Right atrium auricular region (tissue), 2 donors: ENCODE measurements at regions not wholly inside any gene's neighbourhood (a gene's known extent, or its start where the extent isn't known, plus 50 kb on each side); places are given as distances from the start of the nearest gene placed in this dataset.

ENCODE experiments used
- DNase-seq: peaks from one replicate; pipeline ENCODE4 v3.0.0-alpha.2; 2019; ENCODE audit warnings: low spot score
- H3K27ac ChIP-seq, 2 donors: fragments of 200-600 bp; sonication (generic); 1 replicate in 1 of 2; 2 replicates in 1 of 2; pipeline ENCODE4 v1.5.1; 2016 to 2019
- H3K27me3 ChIP-seq, 2 donors: fragments of 200-600 bp; sonication (generic); one replicate each; pipeline versions ENCODE4 v1.5.1 to v1.6.0; 2017 to 2019
- H3K36me3 ChIP-seq: fragments of 200-600 bp; sonication (generic); one replicate; pipeline ENCODE4 v1.5.1; 2016
- H3K4me1 ChIP-seq, 2 donors: fragments of 200-600 bp; sonication (generic); one replicate each; pipeline versions ENCODE4 v1.5.1 to v1.6.0; 2017 to 2019
- H3K4me3 ChIP-seq, 2 donors: fragments of 200-600 bp; sonication (generic); 1 replicate in 1 of 2; 2 replicates in 1 of 2; pipeline ENCODE4 v1.5.1; 2017 to 2019; ENCODE audit warnings: mild to moderate bottlenecking in 1 of 2, moderate library complexity in 1 of 2
- H3K9me3 ChIP-seq, 2 donors: fragments of 200-600 bp; sonication (generic); one replicate each; pipeline ENCODE4 v1.5.1; 2019
- TF ChIP-seq, protein P1 (sequence below), 2 donors: fragments of 200-600 bp; sonication (generic); IDR thresholded peaks; one replicate each; pipeline ENCODE4 v1.5.1; 2019; ENCODE audit warnings: antibody characterized with exemption in 2 of 2

DNA sequence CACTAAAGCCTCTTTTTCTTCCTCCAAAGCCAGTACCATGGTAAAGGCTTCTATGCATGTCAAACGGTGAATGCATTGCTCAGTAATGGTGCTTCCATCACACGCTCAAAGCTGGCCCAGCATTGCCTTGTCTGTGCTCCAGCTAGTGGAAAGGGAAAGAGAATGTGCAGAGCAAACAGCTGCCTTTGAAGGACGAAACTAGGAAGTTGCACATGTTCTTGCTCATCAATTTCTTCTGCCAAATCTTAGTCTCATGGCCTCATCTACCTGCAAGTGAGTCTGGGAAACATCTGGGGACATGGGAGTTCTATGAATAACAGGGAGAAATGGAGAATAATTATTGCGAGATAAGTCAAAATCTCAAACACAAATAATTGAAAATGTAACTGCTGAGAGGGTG, 216.5 kb upstream of the SSTR4 start:
- Histone ChIP-seq H3K27ac (no peak overlapping the region), H3K4me1 (no peaks in the 10 kb centered on the region), H3K27me3 (no peaks in the 10 kb centered on the region), H3K36me3 (no peaks in the 10 kb centered on the region), H3K4me3 (no peak overlapping the region), H3K9me3 (no peaks in the 10 kb centered on the region)
- DNase-seq = no peak
- TF ChIP-seq, protein P1, sequence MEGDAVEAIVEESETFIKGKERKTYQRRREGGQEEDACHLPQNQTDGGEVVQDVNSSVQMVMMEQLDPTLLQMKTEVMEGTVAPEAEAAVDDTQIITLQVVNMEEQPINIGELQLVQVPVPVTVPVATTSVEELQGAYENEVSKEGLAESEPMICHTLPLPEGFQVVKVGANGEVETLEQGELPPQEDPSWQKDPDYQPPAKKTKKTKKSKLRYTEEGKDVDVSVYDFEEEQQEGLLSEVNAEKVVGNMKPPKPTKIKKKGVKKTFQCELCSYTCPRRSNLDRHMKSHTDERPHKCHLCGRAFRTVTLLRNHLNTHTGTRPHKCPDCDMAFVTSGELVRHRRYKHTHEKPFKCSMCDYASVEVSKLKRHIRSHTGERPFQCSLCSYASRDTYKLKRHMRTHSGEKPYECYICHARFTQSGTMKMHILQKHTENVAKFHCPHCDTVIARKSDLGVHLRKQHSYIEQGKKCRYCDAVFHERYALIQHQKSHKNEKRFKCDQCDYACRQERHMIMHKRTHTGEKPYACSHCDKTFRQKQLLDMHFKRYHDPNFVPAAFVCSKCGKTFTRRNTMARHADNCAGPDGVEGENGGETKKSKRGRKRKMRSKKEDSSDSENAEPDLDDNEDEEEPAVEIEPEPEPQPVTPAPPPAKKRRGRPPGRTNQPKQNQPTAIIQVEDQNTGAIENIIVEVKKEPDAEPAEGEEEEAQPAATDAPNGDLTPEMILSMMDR (IDR thresholded peaks at IDR 0.05) = no peak

DNA sequence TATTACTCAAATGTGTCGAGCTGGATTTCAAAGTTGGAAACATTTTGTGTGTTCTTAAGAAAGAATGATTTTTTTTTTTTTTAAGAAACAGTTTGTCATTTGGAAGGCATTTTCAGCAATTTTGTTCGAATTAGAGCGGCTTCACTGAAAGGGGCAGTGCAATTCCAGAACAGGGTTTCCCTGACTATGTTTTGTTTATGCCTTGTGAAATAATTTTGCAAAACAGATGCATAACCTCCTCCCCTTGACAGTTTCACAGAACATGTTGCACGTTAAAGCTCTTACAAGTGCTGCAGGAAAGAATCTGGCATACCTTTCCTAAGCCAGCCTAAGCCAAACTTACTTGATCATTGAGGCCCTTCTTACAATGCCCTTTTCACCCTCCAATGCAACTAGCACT, 216.0 kb upstream of the SSTR4 start:
- TF ChIP-seq, protein P1 (IDR thresholded peaks at IDR 0.05) = no peak
- H3K4me3 ChIP-seq = no peak overlapping the region

DNA sequence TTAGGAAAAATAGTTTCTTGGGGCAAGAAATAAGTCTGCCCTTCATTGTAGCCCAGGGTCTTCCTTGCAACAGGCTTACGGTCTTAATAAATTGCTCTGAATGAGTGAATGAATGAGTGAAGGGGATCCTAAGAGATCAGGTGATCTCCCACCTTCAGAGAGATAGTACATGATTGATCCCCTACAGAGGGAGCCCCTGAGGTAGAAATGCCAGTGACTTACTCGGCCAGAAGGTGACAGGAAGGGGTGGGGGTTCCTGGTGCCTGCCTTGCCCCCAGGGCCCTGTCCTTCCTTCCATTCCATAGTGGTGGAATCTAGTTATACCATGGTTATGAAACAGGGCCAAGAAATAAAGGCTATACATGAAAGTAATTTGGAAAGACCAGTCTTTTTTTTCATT, 215.3 kb upstream of the SSTR4 start:
- Histone ChIP-seq H3K4me1 (no peaks in the 10 kb centered on the region), H3K27me3 (no peaks in the 10 kb centered on the region), H3K9me3 (no peaks in the 10 kb centered on the region), H3K4me3 (no peak overlapping the region), H3K27ac (no peak overlapping the region), H3K36me3 (no peaks in the 10 kb centered on the region)
- DNase-seq = no peak
- TF ChIP-seq, protein P1 (IDR thresholded peaks at IDR 0.05) = no peak

More for the DNA sequence above, 216.0 kb upstream of the SSTR4 start:
- no peak for DNase-seq
- Histone ChIP-seq H3K27ac (no peak overlapping the region), H3K9me3 (no peaks in the 10 kb centered on the region), H3K4me1 (no peaks in the 10 kb centered on the region), H3K36me3 (no peaks in the 10 kb centered on the region), H3K27me3 (no peaks in the 10 kb centered on the region)

DNA sequence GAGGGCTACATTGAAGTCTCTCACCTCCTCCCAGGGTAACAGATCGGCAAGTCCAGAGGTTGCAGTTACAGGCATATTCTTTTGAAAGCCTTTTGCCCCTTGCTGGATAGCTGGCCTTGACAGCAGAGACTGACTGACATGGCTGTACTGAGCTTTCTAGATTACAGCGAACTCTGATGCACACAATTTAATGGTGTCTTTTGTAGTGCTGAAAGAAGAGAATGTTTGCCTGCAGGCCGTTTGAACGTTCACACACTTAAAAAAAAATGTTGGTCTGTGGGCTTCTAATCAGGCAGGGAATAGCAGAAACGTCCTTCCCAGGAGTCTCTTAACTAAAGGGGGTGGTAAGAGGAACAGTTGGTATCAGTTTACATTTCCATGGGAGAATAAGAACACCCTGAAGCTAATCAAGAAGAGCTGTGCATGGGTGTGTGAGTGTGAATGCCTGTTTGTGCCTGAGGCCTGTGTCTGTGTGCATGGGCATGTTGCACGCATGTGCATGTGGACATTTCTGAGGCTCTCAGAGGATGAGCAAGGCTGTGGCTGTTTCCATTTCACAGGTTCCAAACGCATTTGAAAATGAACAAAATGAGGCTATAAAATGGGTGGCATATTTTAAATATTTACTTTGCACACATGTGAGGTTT, 213.9 kb upstream of the SSTR4 start:
- TF ChIP-seq, protein P1 (IDR thresholded peaks at IDR 0.05) = no peak
- Histone ChIP-seq H3K4me1 (no peaks in the 10 kb centered on the region), H3K27me3 (no peaks in the 10 kb centered on the region), H3K9me3 (no peaks in the 10 kb centered on the region), H3K4me3 (no peak overlapping the region), H3K36me3 (no peaks in the 10 kb centered on the region), H3K27ac (no peak overlapping the region)
- DNase-seq = no peak

DNA sequence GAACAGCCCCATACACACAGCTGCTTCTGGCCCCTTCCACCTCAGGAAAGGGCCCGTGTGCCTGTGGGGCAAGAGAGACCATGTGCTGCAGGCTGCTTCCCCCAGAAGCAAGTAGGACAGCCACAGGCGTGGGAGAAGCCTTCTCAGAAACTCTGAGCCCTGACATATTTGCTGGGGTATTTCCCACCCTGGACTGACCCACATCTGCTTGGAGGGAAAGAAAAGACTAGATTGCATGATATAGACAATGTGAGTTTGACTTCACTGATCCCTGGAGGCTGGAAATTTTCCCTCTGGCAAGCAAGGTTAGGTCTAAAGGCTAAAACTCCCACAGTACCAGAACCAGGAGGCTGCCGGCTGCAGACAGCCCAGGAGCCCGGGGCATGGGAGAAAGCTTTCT, 213.3 kb upstream of the SSTR4 start:
- Histone ChIP-seq H3K36me3 (no peaks in the 10 kb centered on the region), H3K4me3 (no peak overlapping the region), H3K27me3 (no peaks in the 10 kb centered on the region), H3K4me1 (no peaks in the 10 kb centered on the region), H3K9me3 (no peaks in the 10 kb centered on the region), H3K27ac (no peak overlapping the region)
- DNase-seq = no peak
- TF ChIP-seq, protein P1 (IDR thresholded peaks at IDR 0.05) = no peak

DNA sequence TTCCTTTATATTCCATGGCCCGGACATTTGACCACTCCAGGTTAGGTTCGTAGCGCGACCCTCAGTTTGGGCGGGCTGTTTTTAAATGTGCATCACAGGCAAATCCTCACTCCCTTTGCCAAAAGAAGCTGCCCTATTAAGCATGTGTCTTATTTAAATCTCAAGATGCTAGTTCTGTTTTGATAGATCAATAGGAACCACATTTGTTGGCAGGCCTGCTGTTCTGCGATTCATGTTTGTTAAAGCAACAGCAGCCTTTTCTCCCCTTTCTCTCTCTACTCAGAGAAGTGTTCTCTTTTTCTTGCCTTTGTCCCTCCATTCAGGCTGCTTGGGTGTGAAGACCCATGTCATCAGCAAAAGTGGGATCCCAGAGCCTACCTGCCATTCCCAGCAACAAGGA, 212.0 kb upstream of the SSTR4 start:
- Histone ChIP-seq H3K36me3 (no peaks in the 10 kb centered on the region), H3K27ac (no peak overlapping the region), H3K4me1 (no peaks in the 10 kb centered on the region), H3K27me3 (no peaks in the 10 kb centered on the region), H3K4me3 (no peak overlapping the region), H3K9me3 (no peaks in the 10 kb centered on the region)
- DNase-seq = no peak
- TF ChIP-seq, protein P1 (IDR thresholded peaks at IDR 0.05) = no peak
